Liver (tissue), 8 donors: ENCODE measurements at regions not wholly inside any gene's neighbourhood (a gene's known extent, or its start where the extent isn't known, plus 50 kb on each side); places are given as distances from the start of the nearest gene placed in this dataset.

Experiments used
- DNase-seq: peaks from one replicate; pipeline ENCODE4 v3.0.0-alpha.2; 2017; ENCODE audit warnings: low spot score
- H3K27ac ChIP-seq, 2 donors: one replicate each; pipeline ENCODE4 v1.7.0; 2013; ENCODE audit warnings: inconsistent platforms in 2 of 2, low read length in 2 of 2, control low read depth in 1 of 2, low read depth in 1 of 2, mild to moderate bottlenecking in 1 of 2
- H3K27me3 ChIP-seq, 4 donors: one replicate each; pipeline versions ENCODE4 v1.6.1 to v1.7.0; 2013; ENCODE audit warnings: low read length in 3 of 4, inconsistent platforms in 1 of 4, mild to moderate bottlenecking in 1 of 4, moderate library complexity in 1 of 4; ENCODE audit not compliant: control insufficient read depth in 4 of 4, insufficient read depth in 4 of 4
- H3K36me3 ChIP-seq, 4 donors: one replicate each; pipeline versions ENCODE4 v1.6.1 to v1.7.0; 2013; ENCODE audit warnings: low read length in 3 of 4, mild to moderate bottlenecking in 3 of 4, low read depth in 1 of 4, moderate library complexity in 1 of 4; ENCODE audit not compliant: control insufficient read depth in 4 of 4, insufficient read depth in 3 of 4
- H3K4me1 ChIP-seq, 4 donors: one replicate each; pipeline versions ENCODE4 v1.6.1 to v1.7.0; 2013; ENCODE audit warnings: low read length in 3 of 4, mild to moderate bottlenecking in 3 of 4, moderate library complexity in 1 of 4; ENCODE audit not compliant: control insufficient read depth in 4 of 4, insufficient read depth in 4 of 4
- H3K4me3 ChIP-seq, 3 donors: one replicate each; pipeline versions ENCODE4 v1.6.1 to v1.7.0; 2013; ENCODE audit warnings: low read length in 3 of 3, control low read depth in 1 of 3, low read depth in 1 of 3, mild to moderate bottlenecking in 1 of 3
- H3K9ac ChIP-seq, 2 donors: one replicate each; pipeline ENCODE4 v1.7.0; 2013; ENCODE audit warnings: low read length in 2 of 2, mild to moderate bottlenecking in 2 of 2, moderate library complexity in 2 of 2, control low read depth in 1 of 2, low read depth in 1 of 2
- H3K9me3 ChIP-seq, 4 donors: one replicate each; pipeline versions ENCODE4 v1.6.1 to v1.7.0; 2013; ENCODE audit warnings: low read length in 3 of 4; ENCODE audit not compliant: control insufficient read depth in 4 of 4
- EGR1 ChIP-seq, 2 donors: IDR thresholded peaks; 2 replicates each; pipeline ENCODE4 v1.6.1; 2016 to 2018; ENCODE audit warnings: antibody characterized with exemption in 2 of 2, low read depth in 2 of 2
- FOXA2 ChIP-seq: IDR thresholded peaks from 2 replicates; pipeline ENCODE4 v1.6.1; 2016; ENCODE audit warnings: antibody characterized with exemption
- GABPA ChIP-seq, 2 donors: IDR thresholded peaks in 1 of 2; conservative IDR thresholded peaks in 1 of 2; 2 replicates each; pipeline ENCODE4 v1.6.1; 2016; ENCODE audit warnings: antibody characterized with exemption in 2 of 2, mild to moderate bottlenecking in 1 of 2, moderate library complexity in 1 of 2
- NR2F2 ChIP-seq: IDR thresholded peaks from 2 replicates; pipeline ENCODE4 v1.6.1; 2016; ENCODE audit warnings: antibody characterized with exemption
- SP1 ChIP-seq: IDR thresholded peaks from 2 replicates; pipeline ENCODE4 v1.6.1; 2018; ENCODE audit warnings: antibody characterized with exemption, mild to moderate bottlenecking
- YY1 ChIP-seq: IDR thresholded peaks from 2 replicates; pipeline ENCODE4 v1.6.1; 2016; ENCODE audit warnings: antibody characterized with exemption, mild to moderate bottlenecking
- WGBS: extraction: QIAGEN DNeasy Blood & Tissue Kit; methylation state at CpG from one replicate; pipeline ENCODE4 v1.1.7; 2013; 5-methylcytosine and 5-hydroxymethylcytosine counted together
- TF ChIP-seq, protein P1 (sequence below): fragments of 150-350 bp; IDR thresholded peaks from 2 replicates; pipeline ENCODE4 v1.5.1; 2017; ENCODE audit warnings: improper control_type of control experiment, low read depth, low read length; ENCODE audit not compliant: missing input control
- TF ChIP-seq, protein P2 (sequence below): IDR thresholded peaks from 2 replicates; pipeline ENCODE4 v1.6.1; 2016; ENCODE audit warnings: antibody characterized with exemption
- TF ChIP-seq, protein P3 (sequence below): IDR thresholded peaks from 2 replicates; pipeline ENCODE4 v1.6.1; 2016; ENCODE audit warnings: antibody characterized with exemption
- TF ChIP-seq, protein P4 (sequence below): IDR thresholded peaks from 2 replicates; pipeline ENCODE4 v1.6.1; 2016; ENCODE audit warnings: antibody characterized with exemption, mild to moderate bottlenecking
- donor health status: healthy.
- donor health status: healthy.
- donor health status: healthy.
- donor health status: healthy.
- donor health status: healthy.

DNA sequence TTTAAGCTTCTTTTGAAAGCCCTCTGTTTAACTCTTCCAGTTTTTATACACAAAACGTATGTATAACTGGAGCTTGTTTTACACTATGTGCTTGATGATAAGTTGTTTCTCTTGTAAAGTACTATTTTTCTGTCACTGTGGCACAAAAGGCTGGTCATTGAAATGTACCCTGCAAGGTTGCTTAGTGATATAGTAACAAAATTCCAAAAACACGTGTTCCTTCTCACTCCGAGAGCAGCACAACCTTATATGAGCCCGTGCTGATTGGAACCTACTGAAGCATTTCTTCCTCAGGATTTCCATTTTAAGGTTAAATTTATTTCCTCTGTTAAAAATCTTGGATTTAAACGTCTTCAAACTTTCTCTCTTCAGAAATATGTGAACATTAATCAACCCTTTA lies 772.9 kb upstream of the TENM3 start (continued):
- TF ChIP-seq, protein P1, sequence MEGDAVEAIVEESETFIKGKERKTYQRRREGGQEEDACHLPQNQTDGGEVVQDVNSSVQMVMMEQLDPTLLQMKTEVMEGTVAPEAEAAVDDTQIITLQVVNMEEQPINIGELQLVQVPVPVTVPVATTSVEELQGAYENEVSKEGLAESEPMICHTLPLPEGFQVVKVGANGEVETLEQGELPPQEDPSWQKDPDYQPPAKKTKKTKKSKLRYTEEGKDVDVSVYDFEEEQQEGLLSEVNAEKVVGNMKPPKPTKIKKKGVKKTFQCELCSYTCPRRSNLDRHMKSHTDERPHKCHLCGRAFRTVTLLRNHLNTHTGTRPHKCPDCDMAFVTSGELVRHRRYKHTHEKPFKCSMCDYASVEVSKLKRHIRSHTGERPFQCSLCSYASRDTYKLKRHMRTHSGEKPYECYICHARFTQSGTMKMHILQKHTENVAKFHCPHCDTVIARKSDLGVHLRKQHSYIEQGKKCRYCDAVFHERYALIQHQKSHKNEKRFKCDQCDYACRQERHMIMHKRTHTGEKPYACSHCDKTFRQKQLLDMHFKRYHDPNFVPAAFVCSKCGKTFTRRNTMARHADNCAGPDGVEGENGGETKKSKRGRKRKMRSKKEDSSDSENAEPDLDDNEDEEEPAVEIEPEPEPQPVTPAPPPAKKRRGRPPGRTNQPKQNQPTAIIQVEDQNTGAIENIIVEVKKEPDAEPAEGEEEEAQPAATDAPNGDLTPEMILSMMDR: no peak
- TF ChIP-seq, protein P2, sequence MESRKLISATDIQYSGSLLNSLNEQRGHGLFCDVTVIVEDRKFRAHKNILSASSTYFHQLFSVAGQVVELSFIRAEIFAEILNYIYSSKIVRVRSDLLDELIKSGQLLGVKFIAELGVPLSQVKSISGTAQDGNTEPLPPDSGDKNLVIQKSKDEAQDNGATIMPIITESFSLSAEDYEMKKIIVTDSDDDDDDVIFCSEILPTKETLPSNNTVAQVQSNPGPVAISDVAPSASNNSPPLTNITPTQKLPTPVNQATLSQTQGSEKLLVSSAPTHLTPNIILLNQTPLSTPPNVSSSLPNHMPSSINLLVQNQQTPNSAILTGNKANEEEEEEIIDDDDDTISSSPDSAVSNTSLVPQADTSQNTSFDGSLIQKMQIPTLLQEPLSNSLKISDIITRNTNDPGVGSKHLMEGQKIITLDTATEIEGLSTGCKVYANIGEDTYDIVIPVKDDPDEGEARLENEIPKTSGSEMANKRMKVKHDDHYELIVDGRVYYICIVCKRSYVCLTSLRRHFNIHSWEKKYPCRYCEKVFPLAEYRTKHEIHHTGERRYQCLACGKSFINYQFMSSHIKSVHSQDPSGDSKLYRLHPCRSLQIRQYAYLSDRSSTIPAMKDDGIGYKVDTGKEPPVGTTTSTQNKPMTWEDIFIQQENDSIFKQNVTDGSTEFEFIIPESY: no peak
- no peak for TF ChIP-seq YY1
- TF ChIP-seq, protein P3, sequence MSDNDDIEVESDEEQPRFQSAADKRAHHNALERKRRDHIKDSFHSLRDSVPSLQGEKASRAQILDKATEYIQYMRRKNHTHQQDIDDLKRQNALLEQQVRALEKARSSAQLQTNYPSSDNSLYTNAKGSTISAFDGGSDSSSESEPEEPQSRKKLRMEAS: no peak

DNA sequence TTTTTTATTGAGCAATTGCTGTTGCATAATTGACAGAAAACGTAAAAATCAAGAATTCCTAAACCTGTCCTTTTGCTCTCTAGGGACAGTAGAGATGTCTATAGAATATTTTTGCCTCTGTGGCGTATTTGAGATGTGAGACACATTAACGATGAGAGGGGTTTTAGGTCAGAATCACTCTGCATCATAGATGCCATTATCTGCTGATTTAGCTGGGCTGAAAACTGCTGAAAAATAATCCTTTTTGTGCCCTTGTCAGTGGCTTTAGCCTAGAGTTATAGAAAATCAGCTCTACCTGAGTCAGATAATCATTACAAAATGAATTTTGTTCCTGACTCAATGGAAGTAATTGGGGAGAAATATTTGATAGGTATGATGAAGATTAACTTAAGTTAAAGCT lies 767.8 kb upstream of the TENM3 start:
- no peaks in the 10 kb centered on the region for H3K4me1 ChIP-seq
- no peaks in the 10 kb centered on the region for H3K36me3 ChIP-seq
- H3K27me3 ChIP-seq: no peaks in the 10 kb centered on the region
- no peak overlapping the region for H3K4me3 ChIP-seq
- no peak overlapping the region for H3K9ac ChIP-seq
- 55% methylated on average over 3 of the region's 3 CpGs for WGBS
- no peak for TF ChIP-seq SP1
- TF ChIP-seq FOXA2: no peak
- TF ChIP-seq, protein P1: no peak
- TF ChIP-seq, protein P3: no peak
- TF ChIP-seq GABPA (IDR thresholded peaks at IDR 0.05 in 1 of 2, conservative IDR thresholded peaks at IDR 0.05 in 1 of 2): no peak
- no peak for TF ChIP-seq EGR1 (IDR thresholded peaks at IDR 0.05; ENCODE audit: low read depth in 2 of 2)
- no peak for TF ChIP-seq NR2F2
- TF ChIP-seq, protein P4, sequence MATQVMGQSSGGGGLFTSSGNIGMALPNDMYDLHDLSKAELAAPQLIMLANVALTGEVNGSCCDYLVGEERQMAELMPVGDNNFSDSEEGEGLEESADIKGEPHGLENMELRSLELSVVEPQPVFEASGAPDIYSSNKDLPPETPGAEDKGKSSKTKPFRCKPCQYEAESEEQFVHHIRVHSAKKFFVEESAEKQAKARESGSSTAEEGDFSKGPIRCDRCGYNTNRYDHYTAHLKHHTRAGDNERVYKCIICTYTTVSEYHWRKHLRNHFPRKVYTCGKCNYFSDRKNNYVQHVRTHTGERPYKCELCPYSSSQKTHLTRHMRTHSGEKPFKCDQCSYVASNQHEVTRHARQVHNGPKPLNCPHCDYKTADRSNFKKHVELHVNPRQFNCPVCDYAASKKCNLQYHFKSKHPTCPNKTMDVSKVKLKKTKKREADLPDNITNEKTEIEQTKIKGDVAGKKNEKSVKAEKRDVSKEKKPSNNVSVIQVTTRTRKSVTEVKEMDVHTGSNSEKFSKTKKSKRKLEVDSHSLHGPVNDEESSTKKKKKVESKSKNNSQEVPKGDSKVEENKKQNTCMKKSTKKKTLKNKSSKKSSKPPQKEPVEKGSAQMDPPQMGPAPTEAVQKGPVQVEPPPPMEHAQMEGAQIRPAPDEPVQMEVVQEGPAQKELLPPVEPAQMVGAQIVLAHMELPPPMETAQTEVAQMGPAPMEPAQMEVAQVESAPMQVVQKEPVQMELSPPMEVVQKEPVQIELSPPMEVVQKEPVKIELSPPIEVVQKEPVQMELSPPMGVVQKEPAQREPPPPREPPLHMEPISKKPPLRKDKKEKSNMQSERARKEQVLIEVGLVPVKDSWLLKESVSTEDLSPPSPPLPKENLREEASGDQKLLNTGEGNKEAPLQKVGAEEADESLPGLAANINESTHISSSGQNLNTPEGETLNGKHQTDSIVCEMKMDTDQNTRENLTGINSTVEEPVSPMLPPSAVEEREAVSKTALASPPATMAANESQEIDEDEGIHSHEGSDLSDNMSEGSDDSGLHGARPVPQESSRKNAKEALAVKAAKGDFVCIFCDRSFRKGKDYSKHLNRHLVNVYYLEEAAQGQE: no peak
- no peaks in the 10 kb centered on the region for H3K9me3 ChIP-seq
- no peak overlapping the region for H3K27ac ChIP-seq
- no peak for DNase-seq
